Gastroesophageal sphincter (tissue), 3 donors: ENCODE measurements at regions not wholly inside any gene's neighbourhood (a gene's known extent, or its start where the extent isn't known, plus 50 kb on each side); places are given as distances from the start of the nearest gene placed in this dataset.

ENCODE experiments used
- CTCF ChIP-seq, 4 experiments: fragments of 200-600 bp in 2 of 4; fragments of 450-650 bp in 2 of 4; sonication (generic) in 1 of 4; IDR thresholded peaks; one replicate each; pipeline ENCODE4 v1.5.1; 2017 to 2019; ENCODE audit warnings: antibody characterized with exemption in 4 of 4, mild to moderate bottlenecking in 2 of 4, moderate library complexity in 2 of 4
- EP300 ChIP-seq: sonication (generic); formaldehyde crosslinking; IDR thresholded peaks from one replicate; pipeline ENCODE4 v1.6.1; 2017; ENCODE audit warnings: antibody characterized with exemption, mild to moderate bottlenecking
- POLR2A ChIP-seq, 2 donors: fragments of 450-650 bp; IDR thresholded peaks; one replicate each; pipeline ENCODE4 v1.6.1; 2017; ENCODE audit warnings: antibody characterized with exemption in 2 of 2, mild to moderate bottlenecking in 2 of 2, moderate library complexity in 1 of 2
- POLR2AphosphoS5 ChIP-seq: sonication (generic); formaldehyde crosslinking; IDR thresholded peaks from one replicate; pipeline ENCODE4 v1.6.1; 2017; ENCODE audit warnings: antibody characterized with exemption

- TF ChIP-seq CTCF (IDR thresholded peaks at IDR 0.05) (no peak), EP300 (no peak), POLR2A (IDR thresholded peaks at IDR 0.05) (no peak), POLR2AphosphoS5 (no peak)
These were observed 206.6 kb upstream of the DIO3 start for GRCh38 chr14:101354726-101355125.
